SK-MEL-5 (cell line): ENCODE measurements at regions not wholly inside any gene's neighbourhood (a gene's known extent, or its start where the extent isn't known, plus 50 kb on each side); places are given as distances from the start of the nearest gene placed in this dataset.
"Not testable (repeated sequence)": the region's sequence is repeated elsewhere in the genome, so short reads cannot be mapped to it uniquely, and the experiment has no call there.

Experiments
- DNase-seq: peaks from one replicate; pipeline ENCODE4 v3.0.0-alpha.2; 2016; ENCODE audit warnings: low read depth, low spot score
- in situ Hi-C: cut with HindIII; loops from 2 replicates; pipeline ENCODE4 v1.10.0; 2016; ENCODE audit warnings: low sequenced_read_pairs, high pct_unique_total_duplicates, low pct_unique_long_range_greater_than_20kb

DNA sequence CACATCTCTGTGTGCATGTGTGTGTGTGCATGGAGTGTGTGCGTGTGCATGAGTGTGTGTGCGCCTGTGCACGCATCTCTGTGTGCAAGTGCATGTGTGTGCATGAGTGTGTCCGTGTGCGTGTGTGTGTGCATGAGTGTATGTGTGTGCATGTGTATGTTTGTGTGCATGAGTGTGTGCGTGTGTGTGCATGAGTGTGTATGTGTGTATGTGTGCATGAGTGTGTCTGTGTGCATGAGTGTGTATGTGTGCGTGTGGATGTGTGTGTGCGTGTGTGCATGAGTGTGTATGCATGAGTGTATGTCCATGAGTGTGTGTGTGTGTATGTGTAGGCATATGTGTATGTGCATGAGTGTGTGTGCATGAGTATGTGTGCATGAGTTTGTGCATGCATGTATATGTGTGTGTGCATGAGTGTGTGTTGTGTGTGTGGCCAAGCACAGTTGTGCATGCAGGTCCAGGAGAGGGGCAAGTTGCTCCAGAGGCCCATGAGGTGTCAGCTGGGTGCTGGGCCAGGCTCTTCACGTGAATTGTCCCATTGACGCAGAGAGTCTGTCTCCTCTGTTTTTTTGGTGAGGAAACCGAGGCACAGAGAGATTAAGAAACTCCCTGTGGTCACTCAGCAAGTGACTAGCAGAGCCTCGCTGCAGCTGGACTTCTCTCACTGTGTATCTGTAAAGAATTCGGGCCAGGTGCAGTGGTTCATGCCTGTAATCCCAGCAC, 75.5 kb downstream of the ASB1 start:
- in situ Hi-C loops: no loop called here
- DNase-seq: no peak

DNA sequence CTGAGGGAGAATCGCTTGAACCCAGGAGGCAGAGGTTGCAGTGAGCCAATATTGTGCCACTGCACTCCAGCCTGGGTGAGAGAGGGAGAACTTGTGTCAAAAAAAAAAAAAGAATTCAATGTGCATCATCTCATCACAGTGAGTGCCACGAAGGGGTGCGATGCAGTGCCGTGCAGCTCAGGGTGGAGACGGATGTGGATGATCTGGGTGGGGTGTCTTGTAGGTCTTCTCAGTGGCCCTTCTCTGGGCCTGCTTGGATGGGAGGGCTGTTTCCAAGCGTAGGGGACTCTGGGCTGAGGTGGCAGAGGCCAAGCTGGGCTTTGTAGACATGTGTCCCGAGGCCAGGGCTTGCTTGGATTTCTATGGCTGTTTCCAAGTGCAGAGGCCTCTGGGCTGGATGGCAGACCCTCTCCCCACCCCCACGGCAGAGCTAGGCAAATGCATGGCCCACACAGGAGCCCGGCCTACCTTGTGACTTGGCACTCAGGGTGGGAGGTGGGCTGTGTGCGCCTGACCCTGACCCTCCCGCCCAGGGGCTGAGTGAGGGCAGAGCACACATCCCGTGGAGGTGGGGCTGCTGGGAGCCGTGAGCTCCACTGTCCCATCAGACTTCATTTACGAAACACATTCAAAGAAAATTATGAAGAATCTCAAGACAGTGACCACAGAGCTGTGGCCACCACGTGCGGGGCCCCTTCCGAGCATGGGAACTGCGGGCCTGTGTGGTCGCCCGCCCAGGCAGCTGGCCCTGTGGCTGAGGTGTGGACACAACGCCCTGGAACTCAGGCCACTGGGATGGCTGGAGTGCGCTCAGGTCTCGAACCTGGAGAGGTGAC, 76.4 kb downstream of the ASB1 start:
- no peak for DNase-seq
- in situ Hi-C loops: no loop called here

DNA sequence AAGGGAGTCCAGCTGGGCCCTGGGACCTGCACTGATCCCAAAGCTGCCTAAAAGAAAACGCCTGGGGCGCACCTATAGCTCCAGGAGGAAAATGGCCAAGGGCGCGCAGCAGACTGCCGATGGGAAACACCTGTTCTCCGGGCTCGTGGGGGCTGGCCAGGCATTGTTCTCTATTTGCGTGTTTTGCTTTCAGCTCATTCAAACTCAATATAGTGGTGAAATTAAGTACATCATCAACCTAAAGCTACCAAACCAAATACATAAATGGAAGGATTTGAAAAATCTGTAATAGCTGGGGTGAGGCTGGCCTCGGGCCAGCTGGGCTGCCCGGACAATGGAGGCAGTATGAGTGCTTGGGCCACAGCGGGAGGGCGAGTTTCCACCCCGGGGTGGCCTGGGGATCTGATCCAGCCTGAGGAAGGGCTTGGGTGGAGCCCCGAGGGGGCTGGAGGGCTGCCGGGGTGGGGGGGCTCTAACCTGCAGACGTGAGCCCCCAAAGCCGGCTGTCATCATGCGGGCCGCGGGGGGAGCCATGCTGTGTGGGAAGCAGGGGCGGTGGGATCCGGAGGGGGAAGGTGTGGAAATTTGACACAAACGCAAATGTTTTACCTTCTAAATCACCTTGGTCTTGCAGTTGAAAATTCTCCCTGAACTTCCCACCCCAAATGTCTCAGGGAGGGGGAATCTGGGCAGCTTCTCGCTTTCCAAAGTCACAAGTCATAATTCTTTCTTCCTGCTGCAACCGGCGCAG, 77.6 kb downstream of the ASB1 start:
- DNase-seq: no peak
- in situ Hi-C loops: no loop called here

DNA sequence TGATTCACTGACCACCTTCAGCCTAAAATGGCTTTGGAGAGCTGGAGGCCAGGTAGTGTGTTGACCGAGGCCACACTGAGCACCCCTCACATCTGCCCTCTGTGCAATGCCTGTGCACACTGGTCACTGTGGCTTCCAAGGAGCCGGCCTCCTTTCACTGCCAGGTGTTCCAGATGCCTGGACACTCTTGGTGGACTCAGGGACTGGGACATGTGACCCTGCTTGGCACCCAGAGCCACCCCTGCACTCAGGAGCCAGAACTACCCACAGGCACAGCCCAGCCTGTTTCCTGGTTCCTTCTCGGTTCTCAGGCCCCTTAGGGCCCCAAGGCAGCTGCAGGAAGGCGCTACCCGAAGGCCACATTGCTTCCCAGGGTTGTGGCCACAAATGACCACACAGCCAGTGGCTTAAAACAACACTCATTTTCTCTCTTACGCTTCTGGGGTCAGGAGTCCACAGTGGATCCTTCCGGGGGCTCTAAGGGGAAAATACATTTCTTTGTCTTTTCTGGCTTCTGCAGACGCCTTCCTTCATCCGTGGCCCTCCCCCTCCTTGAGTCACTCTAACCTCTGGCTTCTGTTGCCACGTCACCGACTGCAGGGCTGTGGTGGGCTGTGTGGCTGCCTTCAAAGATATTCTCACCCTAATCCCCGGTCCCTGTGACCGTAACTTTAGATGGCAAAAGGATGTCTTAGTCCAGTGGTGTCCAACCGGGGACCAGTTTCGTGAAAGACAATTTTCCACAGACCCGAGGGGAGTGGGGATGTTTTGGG, 78.6 kb downstream of the ASB1 start:
- DNase-seq: no peak
- in situ Hi-C loops: no loop called here

DNA sequence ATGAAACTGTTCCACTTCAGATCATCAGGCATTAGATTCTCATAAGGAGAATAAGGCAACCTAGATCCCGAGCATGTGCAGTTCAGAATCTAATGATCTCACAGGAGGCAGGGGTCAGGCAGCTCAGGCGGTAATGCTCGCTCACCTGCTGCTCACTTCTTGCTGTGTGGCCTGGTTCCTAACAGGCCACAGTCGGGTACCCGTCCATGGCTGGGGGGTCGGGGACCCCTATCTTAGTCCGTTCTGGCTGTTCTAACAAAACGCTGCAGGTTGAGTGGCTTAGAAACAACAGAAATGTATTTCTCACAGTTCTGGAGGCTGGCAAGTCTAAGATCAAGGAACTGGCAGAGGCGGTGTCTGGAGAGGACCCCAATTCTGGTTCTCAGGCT, 79.2 kb downstream of the ASB1 start:
- no peak for DNase-seq
- in situ Hi-C loops: no loop called here

DNA sequence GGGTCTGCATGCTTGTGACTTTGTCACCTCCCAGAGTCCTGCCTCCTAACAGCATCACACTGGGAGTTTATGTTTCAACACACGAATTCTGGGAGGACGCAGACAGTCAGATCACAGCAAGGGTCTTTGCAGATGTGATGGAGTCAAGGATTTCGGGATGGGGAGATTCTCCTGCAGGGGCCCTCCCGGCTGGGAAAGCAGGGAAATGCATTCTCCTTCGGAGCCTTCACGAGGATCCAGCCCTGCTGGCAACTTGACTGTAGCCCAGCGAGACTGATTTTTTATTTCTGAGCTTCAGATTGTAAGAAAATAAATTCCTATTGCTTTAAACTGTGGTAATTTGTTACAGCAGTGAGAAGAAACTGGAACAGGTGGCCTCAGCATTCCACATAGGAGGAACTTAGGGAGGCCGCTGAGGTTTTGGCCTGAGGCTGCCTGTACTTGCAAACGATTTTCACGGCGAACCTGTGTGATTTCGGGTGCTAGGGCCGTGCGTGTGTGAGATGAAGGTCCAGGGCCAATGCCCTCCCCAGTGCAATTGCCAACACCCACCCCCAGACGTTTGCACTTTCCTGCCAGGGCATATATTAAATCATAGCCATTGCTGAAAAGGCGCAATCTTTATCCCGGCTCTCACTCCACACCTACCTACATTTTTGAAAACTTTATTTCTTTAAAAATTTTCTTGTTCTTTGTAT, 79.8 kb downstream of the ASB1 start:
- in situ Hi-C loops: no loop called here

DNA sequence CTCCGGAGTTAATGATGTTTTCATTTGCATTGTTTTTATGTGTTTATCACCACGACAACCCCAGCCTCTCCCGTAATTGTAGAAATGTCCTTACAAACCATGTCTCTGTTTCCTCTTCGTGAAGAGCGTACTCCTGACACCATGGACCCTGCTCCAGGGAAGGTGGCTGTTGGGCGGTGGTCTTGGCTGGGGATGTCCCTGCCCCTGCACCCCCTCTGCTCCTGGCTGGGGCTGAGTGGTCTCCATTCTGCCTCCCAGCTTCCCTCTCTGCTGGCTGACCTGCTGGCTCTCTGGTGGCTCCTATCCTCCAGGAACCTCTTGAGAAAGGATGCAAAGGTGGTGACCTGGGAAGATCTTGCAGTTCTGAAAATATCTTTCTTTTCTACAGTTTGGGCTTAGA, 81.1 kb downstream of the ASB1 start:
- in situ Hi-C loops: no loop called here
- DNase-seq: no peak

More for the DNA sequence above, 79.8 kb downstream of the ASB1 start:
- no peak for DNase-seq

DNA sequence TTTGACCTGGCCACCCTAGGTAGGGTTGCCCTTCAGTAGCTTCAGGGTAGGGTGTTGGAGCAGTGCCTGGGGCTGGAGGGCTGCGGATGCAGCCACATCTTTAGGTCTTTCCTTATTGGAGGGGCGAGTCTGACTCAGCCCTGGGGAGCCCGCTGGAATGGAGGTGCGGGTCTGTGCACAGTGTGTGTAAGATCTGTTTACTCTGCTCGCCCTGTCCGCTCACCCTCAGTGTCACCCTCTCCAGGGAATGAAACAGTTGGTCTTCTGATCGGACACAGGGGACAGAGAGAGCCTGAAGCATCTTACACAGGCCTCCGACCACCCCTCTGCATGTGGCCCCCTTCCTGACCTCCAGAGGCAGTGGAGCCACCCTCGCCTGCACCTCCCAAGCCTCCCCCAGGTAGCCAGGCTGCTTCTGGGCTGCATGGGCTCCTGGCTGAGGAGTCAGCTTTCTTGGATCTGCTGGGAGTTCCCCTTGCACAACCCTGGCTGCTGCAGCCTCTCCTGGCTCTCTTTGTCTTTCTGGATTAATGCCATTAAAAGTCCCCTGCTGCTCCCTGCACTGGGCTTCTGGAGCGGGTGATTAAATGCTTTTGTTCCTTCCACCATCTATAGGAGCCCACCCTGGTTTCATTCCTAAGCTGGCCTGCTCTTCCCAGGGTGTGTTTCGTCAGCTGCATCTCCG, 82.6 kb downstream of the ASB1 start:
- in situ Hi-C loops: no loop called here
- DNase-seq: no peak

DNA sequence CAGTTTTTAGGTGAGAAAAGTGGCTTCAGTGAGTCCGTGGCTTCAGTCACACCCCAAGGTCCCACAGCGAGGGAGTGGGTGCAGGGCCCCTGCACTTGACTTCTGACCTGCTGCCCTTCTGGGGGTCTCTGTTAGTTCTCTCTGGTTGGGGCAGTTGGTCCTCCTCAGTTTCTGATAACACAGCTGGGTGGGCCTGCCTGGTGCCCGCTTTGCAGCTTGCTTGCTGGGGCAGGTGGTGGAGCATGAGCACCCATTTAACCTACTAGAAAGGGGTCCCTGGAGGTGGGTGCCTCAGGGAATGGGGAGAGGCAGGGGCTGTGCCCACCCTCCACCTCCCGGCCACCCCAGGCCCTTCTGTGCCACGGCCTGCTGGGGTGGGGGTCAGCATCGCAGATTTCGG, 83.2 kb downstream of the ASB1 start:
- DNase-seq: no peak
- in situ Hi-C loops: no loop called here

DNA sequence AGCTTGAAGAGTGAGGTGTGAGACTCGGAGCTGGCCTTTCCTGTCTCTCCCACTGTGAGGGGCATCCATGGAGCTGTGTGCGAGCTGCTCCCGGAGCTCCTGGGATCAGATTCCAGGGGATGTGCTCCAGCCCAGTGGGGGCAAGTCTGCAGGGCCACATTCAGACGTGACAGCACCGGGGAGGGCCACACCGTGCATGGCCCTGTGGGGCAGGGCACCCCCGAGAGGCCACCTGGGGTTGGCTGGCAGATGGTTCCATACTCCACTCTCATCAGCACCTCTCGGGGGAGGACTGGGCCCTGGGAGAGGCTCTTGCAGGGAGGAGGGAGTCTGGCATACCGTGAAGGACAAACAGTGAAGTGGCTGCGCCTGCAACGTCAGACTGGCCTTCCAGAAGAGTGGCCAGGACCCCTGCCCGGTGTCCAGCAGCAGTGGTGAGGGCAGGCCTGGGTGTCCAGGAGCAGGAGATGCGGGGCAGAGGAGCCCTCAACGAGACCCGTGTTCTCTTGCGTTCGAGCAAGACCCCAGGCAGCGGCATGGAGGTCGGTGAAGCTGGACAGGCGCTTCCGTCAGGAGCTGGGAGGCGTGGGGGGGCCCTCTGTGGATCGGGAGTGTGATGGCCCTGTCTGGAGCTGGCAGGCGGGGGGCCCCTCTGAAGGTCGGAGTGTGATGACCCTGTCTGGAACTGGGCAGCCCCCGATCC, 84.3 kb downstream of the ASB1 start:
- in situ Hi-C loops: no loop called here
- no peak for DNase-seq

DNA sequence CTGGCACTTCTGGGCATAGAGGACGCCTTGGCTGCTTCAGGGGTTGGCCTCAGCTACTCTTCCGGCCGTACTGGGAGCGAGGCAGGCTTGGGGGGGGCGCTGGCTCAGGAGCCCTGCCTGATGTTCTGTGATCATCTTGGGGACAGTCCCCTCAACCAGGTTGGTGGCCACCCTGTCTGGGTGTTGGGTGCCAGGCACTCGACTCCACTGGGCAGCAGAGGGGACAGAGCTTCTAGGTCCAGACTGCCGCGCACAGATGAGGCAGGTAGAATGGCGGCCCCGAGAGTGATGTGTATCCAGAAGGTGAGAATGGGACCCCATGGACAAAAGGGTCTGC, 84.9 kb downstream of the ASB1 start:
- DNase-seq: no peak
- in situ Hi-C loops: no loop called here

DNA sequence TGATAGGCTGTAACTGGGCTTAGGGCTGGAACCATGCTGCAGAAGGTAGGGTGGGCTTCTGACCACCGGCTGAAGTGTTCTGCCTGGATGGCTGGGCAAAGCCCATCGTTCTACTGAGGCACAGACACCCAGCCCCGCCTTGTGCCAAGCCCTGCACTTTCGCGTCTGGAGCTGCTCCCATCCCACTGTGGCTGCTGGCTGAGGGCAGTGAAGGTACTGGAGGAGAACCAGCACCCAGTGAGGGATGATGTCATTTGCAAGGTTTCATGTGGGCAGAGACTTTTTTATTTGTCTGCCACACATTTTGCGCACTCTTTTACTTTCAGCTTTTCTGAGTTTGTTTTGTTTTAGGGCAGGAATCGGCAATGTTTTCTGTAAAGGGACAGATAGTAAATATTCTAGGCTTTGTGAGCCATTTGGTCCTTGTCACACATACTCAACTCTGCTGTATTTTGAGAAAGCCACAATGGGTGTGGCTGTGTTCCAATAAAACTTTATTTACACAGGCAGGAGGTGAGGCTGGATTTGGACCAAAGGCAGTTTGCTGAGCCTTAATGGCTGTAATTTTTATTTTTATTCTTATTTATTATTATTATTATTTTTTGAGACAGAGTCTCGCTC, 85.6 kb downstream of the ASB1 start:
- no peak for DNase-seq
- in situ Hi-C loops: no loop called here

DNA sequence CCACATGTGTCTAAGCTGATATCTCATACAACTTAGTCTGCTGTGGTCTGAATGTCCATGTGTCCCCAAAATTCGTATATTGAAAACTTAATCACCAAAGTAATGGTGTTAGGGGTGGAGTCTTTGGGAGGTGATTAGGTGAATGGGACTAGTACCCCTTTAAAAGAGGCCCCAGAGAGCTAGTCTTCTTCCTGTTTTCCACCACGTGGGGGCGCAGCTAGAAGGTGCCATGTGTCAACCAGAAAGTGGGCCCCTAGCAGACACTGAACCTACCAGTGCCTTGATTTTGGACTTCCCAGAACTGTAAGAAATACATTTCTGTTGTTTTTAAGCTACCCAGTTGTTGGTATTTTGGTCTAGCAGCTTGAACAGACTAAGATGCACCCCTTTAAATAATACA, 86.6 kb downstream of the ASB1 start:
- in situ Hi-C loops: no loop called here
- peak; percentile 67 for DNase-seq

DNA sequence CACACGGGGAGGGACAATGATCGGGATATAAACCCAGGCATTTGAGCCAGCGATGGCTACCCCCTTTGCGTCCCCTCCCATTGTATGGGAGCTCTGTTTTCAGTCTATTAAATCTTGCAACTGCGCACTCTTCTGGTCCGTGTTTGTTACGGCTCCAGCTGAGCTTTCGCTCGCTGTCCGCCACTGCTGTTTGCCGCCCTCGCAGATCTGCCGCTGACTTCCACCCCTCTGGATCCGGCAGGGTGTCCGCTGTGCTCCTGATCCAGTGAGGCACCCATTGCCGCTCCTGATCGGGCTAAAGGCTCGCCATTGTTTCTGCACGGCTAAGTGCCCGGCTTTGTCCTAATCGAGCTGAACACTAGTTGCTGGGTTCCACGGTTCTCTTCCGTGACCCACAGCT, 87.3 kb downstream of the ASB1 start:
- in situ Hi-C loops, DNase-seq: not testable (repeated sequence)

DNA sequence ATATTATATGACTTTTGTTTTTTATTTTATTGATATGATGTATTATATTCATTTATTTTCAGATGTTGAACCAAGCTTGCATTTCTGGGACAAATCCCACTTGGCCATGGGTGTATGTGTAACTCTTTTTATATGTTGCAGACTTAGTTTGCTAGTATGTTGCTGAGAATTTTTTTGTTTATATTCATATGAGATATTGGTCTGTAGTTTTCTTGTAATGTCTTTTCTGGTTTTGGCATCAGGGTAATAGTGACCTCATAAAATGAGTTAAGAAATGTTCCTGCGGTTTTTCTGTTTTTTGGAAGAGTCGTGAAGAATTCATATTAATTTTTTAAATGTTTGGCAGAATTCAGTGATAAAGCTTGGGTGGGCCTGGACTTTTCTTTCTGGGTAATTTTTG, 88.7 kb downstream of the ASB1 start:
- DNase-seq: no peak

DNA sequence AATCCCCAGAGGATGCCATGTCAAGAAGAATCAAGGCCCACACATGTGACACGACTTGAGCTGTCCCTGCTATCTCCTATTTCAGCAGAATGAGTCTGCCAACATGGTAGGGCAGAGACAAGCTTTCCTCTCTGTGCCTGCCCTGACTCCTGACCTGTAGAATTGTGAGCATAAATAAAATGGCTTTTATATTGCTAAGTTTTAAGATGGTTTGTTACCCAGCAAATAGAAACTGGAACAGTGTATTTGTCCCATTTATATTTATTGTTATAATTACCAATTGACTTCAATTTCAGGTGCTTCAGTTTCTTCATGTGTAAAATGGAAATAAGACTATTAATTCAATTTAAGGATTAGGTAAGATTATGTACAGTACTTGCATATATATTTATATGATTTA, 90.5 kb downstream of the ASB1 start:
- in situ Hi-C loops: no loop called here
- DNase-seq: no peak

More for the DNA sequence above, 88.7 kb downstream of the ASB1 start:
- in situ Hi-C loops: no loop called here
